Trophoblast cell (in vitro differentiated cells and primary cell): ENCODE measurements at regions not wholly inside any gene's neighbourhood (a gene's known extent, or its start where the extent isn't known, plus 50 kb on each side); places are given as distances from the start of the nearest gene placed in this dataset.

Experiments
- DNase-seq, 2 donors: peaks; one replicate each; pipeline ENCODE4 v3.0.0-alpha.2; 2016
- H2AFZ ChIP-seq: 2 replicates; pipeline ENCODE4 v1.6.1; 2013; ENCODE audit warnings: low read length, moderate library complexity, mild to moderate bottlenecking; ENCODE audit not compliant: insufficient read depth, poor library complexity
- H2AK5ac ChIP-seq: 2 replicates; pipeline ENCODE4 v1.6.1; 2013; ENCODE audit warnings: mild to moderate bottlenecking, low read length
- H2BK120ac ChIP-seq: 2 replicates; pipeline ENCODE4 v1.6.1; 2013; ENCODE audit warnings: low read length, mild to moderate bottlenecking, moderate library complexity; ENCODE audit not compliant: insufficient read depth, poor library complexity
- H2BK12ac ChIP-seq: 2 replicates; pipeline ENCODE4 v1.6.1; 2013; ENCODE audit warnings: mild to moderate bottlenecking, low read length, moderate library complexity
- H2BK5ac ChIP-seq: 2 replicates; pipeline ENCODE4 v1.6.1; 2013; ENCODE audit warnings: low read length, low read depth, moderate library complexity, mild to moderate bottlenecking; ENCODE audit not compliant: poor library complexity
- H3K14ac ChIP-seq: 2 replicates; pipeline ENCODE4 v1.6.1; 2013; ENCODE audit warnings: mild to moderate bottlenecking, low read length
- H3K18ac ChIP-seq: 2 replicates; pipeline ENCODE4 v1.6.1; 2013; ENCODE audit warnings: mild to moderate bottlenecking, low read length
- H3K23ac ChIP-seq: 2 replicates; pipeline ENCODE4 v1.6.1; 2013; ENCODE audit warnings: low read length
- H3K27ac ChIP-seq: 2 replicates; pipeline ENCODE4 v1.5.1; 2013; ENCODE audit warnings: low read depth, mild to moderate bottlenecking, inconsistent platforms, low read length, moderate library complexity
- H3K27me3 ChIP-seq: 2 replicates; pipeline ENCODE4 v1.6.1; 2013; ENCODE audit warnings: inconsistent platforms, mild to moderate bottlenecking, low read length, moderate library complexity; ENCODE audit not compliant: insufficient read depth
- H3K36me3 ChIP-seq, 2 experiments: 1 replicate in 1 of 2; 2 replicates in 1 of 2; pipeline ENCODE4 v1.6.1; 2013; ENCODE audit warnings: low read length in 2 of 2, mild to moderate bottlenecking in 2 of 2, moderate library complexity in 1 of 2; ENCODE audit not compliant: insufficient read depth in 2 of 2, control insufficient read depth in 1 of 2
- H3K4ac ChIP-seq: 2 replicates; pipeline ENCODE4 v1.6.1; 2013; ENCODE audit warnings: low read depth, mild to moderate bottlenecking, low read length, moderate library complexity
- H3K4me1 ChIP-seq, 2 experiments: 1 replicate in 1 of 2; 2 replicates in 1 of 2; pipeline ENCODE4 v1.6.1; 2013; ENCODE audit warnings: low read length in 2 of 2, mild to moderate bottlenecking in 2 of 2, moderate library complexity in 1 of 2; ENCODE audit not compliant: insufficient read depth in 2 of 2, control insufficient read depth in 1 of 2
- H3K4me2 ChIP-seq: 2 replicates; pipeline ENCODE4 v1.6.1; 2013; ENCODE audit warnings: inconsistent platforms, mild to moderate bottlenecking, low read length, moderate library complexity
- H3K4me3 ChIP-seq: 2 replicates; pipeline ENCODE4 v1.5.1; 2013; ENCODE audit warnings: mild to moderate bottlenecking, low read depth, low read length, inconsistent platforms
- H3K79me1 ChIP-seq: one replicate; pipeline ENCODE4 v1.6.1; 2013; ENCODE audit warnings: low read length
- H3K79me2 ChIP-seq: 2 replicates; pipeline ENCODE4 v1.6.1; 2013; ENCODE audit warnings: low read length, mild to moderate bottlenecking; ENCODE audit not compliant: control insufficient read depth, insufficient read depth, poor library complexity
- H3K9ac ChIP-seq: 2 replicates; pipeline ENCODE4 v1.6.1; 2013; ENCODE audit warnings: mild to moderate bottlenecking, low read length
- H3K9me3 ChIP-seq: 2 replicates; pipeline ENCODE4 v1.6.1; 2013; ENCODE audit warnings: low read depth, mild to moderate bottlenecking, control low read depth, inconsistent platforms, low read length; ENCODE audit not compliant: insufficient read depth
- H4K12ac ChIP-seq: 2 replicates; pipeline ENCODE4 v1.6.1; 2013; ENCODE audit warnings: low read depth, mild to moderate bottlenecking, low read length, moderate library complexity
- H4K8ac ChIP-seq: 2 replicates; pipeline ENCODE4 v1.6.1; 2013; ENCODE audit warnings: low read depth, mild to moderate bottlenecking, low read length, moderate library complexity
- H4K91ac ChIP-seq: one replicate; pipeline ENCODE4 v1.6.1; 2013; ENCODE audit warnings: low read depth, mild to moderate bottlenecking, low read length, moderate library complexity
- WGBS: extraction: QIAGEN DNeasy Blood & Tissue Kit; methylation state at CpG from one replicate; pipeline ENCODE4 v1.1.7; 2013; ENCODE audit warnings: missing lambda C conversion rate; ENCODE audit not compliant: insufficient read length, insufficient coverage; ENCODE audit errors: extremely low coverage; 5-methylcytosine and 5-hydroxymethylcytosine counted together

DNA sequence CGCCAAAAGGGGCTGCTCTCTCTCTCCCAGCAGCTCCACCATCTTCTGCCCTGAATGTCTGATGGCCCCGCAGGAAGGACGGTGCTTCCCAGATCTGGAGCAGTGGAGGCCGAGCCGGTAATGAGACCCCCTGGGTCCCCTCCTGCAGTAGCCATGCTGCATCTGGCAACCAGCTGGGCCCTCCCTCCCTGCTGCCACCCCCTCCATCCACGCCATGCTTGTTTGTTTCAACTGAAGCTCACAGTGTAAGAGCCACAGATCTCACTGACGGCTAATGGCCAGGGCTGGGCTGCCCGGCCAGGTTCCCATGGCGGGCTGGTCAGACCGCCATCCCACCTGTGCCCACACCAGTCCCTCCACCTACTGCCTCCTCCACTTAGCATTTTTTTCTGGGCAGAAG is 260.8 kb downstream of the UACA start:
- Histone ChIP-seq H4K8ac (no peak overlapping the region), H3K9me3 (peaks cover 3% of the 10 kb centered on the region), H3K18ac (no peak overlapping the region), H2BK5ac (no peak overlapping the region), H3K4me3 (no peak overlapping the region), H3K4me2 (no peak overlapping the region), H3K4ac (no peak overlapping the region), H4K12ac (no peak overlapping the region), H3K79me2 (no peaks in the 10 kb centered on the region), H3K79me1 (no peaks in the 10 kb centered on the region), H2AFZ (no peak overlapping the region), H3K4me1 (peaks cover 15 to 16% of the 10 kb centered on the region in 2 experiments), H2BK12ac (no peak overlapping the region), H2AK5ac (no peak overlapping the region), H3K23ac (no peak overlapping the region), H4K91ac (no peak overlapping the region), H3K36me3 (no peaks in the 10 kb centered on the region), H2BK120ac (no peak overlapping the region), H3K14ac (no peak overlapping the region), H3K27ac (no peak overlapping the region), H3K27me3 (no peaks in the 10 kb centered on the region), H3K9ac (no peak overlapping the region)
- no peak for DNase-seq
- no CpG with 5 or more reads among the region's 10 CpGs for WGBS

DNA sequence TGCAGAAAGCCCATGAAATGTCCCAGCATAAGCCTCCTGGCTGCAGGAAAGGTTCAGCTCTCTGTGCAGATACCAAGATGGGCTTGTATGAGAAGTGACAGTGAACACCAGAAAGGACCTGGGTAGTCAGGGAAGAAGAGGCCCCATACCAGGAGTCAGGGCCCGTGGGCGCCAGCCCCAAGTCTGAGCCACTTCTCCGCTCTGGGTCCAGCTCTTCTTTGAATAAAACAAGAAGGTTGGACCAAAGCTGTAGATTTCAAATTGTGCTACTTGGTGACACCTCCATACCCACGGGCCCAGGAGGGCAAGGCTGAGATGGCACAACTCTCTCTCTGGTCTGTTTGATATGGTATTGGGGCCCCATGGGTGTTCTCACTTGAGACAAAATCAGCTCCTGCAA is 261.5 kb downstream of the UACA start:
- no peak overlapping the region for H3K4ac ChIP-seq
- no peak overlapping the region for H4K91ac ChIP-seq
- peaks cover 15 to 16% of the 10 kb centered on the region in 2 experiments for H3K4me1 ChIP-seq
- H3K18ac ChIP-seq: no peak overlapping the region
- DNase-seq: no peak
- no CpG with 5 or more reads among the region's 4 CpGs for WGBS
- no peak overlapping the region for H3K4me2 ChIP-seq
- H4K12ac ChIP-seq: no peak overlapping the region
- no peak overlapping the region for H3K14ac ChIP-seq
- H3K27me3 ChIP-seq: no peaks in the 10 kb centered on the region
- no peak overlapping the region for H2BK12ac ChIP-seq
- H3K79me1 ChIP-seq: no peaks in the 10 kb centered on the region
- no peak overlapping the region for H3K9ac ChIP-seq
- no peak overlapping the region for H3K27ac ChIP-seq
- no peak overlapping the region for H3K4me3 ChIP-seq
- H2BK5ac ChIP-seq: no peak overlapping the region
- H4K8ac ChIP-seq: no peak overlapping the region
- no peak overlapping the region for H3K23ac ChIP-seq
- no peaks in the 10 kb centered on the region for H3K36me3 ChIP-seq
- H2AFZ ChIP-seq: no peak overlapping the region
- H3K79me2 ChIP-seq: no peaks in the 10 kb centered on the region
- H2BK120ac ChIP-seq: no peak overlapping the region
- no peaks in the 10 kb centered on the region for H3K9me3 ChIP-seq
- H2AK5ac ChIP-seq: no peak overlapping the region

DNA sequence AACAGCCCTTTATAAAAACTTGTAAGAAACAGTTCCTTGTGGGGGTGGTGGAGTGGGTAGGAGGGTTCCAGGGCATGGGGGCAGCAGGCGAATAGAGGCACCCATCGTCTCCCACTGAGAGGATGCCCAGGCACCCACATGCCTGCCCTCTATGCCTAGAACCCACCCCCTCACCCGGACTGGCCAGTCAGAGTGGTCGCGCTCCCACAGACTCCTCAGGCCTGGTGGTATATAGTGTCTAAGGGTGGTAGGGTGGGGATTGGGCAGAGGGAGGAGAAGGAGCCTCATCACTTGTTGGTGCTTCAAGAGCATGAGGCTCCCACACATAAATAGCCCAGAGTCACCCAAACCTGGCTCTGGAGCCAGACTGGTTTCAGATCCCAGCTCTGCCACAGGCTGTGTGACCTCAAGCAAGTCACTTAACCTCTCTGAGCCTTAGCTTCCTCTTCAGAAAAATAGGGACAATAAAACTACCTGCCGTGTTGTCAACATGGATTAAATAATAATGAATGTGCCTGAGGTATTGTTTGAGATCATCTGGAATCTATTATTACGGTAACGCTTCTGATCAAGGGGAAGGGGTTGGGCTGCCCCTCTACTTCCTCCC is 262.1 kb downstream of the UACA start:
- Histone ChIP-seq H4K12ac (no peak overlapping the region), H2BK12ac (no peak overlapping the region), H3K27ac (no peak overlapping the region), H4K91ac (no peak overlapping the region), H3K9ac (no peak overlapping the region), H3K9me3 (no peaks in the 10 kb centered on the region), H3K4me3 (no peak overlapping the region), H3K14ac (no peak overlapping the region), H3K18ac (no peak overlapping the region), H4K8ac (no peak overlapping the region), H3K79me2 (no peaks in the 10 kb centered on the region), H2AFZ (no peak overlapping the region), H3K23ac (no peak overlapping the region), H2BK120ac (no peak overlapping the region), H3K27me3 (no peaks in the 10 kb centered on the region), H2AK5ac (no peak overlapping the region), H3K36me3 (no peaks in the 10 kb centered on the region), H3K4me1 (peaks cover 15 to 16% of the 10 kb centered on the region in 2 experiments), H3K4me2 (no peak overlapping the region), H3K79me1 (no peaks in the 10 kb centered on the region), H3K4ac (no peak overlapping the region), H2BK5ac (no peak overlapping the region)
- DNase-seq: no peak
- WGBS: no CpG with 5 or more reads among the region's 8 CpGs

DNA sequence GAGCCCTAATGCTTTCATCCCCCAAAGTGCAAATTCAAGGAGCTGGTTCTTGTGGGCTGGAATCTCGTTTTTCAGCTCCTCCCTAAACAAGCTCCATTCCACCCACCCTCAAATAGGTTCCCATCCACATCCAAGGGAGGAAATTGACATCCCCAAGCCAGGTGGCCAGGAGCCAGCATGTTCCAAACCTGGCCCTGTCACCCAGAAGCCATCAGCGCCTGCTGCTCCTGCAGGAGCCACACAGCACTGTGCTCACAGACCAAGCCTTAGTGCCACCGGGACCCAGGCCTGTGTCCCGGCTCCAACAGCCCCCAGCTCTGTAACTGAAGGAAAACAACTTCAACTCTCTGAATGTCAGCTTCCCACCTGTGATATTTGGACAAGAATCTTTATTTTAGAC is 263.6 kb downstream of the UACA start:
- Histone ChIP-seq H2BK120ac (no peak overlapping the region), H3K36me3 (no peaks in the 10 kb centered on the region), H3K27ac (no peak overlapping the region), H3K4me1 (peaks cover 13 to 16% of the 10 kb centered on the region in 2 experiments), H4K8ac (no peak overlapping the region), H3K18ac (no peak overlapping the region), H3K9ac (no peak overlapping the region), H2BK5ac (no peak overlapping the region), H2BK12ac (no peak overlapping the region), H3K4me2 (no peak overlapping the region), H3K79me2 (no peaks in the 10 kb centered on the region), H3K9me3 (no peaks in the 10 kb centered on the region), H2AFZ (no peak overlapping the region), H3K79me1 (no peaks in the 10 kb centered on the region), H4K12ac (no peak overlapping the region), H3K23ac (no peak overlapping the region), H3K27me3 (no peaks in the 10 kb centered on the region), H2AK5ac (no peak overlapping the region), H3K4ac (no peak overlapping the region), H3K4me3 (no peak overlapping the region), H3K14ac (no peak overlapping the region), H4K91ac (no peak overlapping the region)
- no CpG with 5 or more reads among the region's 4 CpGs for WGBS
- DNase-seq: no peak
